Upper lobe of left lung (tissue), 6 donors: ENCODE measurements at regions not wholly inside any gene's neighbourhood (a gene's known extent, or its start where the extent isn't known, plus 50 kb on each side); places are given as distances from the start of the nearest gene placed in this dataset.

Experiments used
- ATAC-seq, 2 donors: fragments of 200-7000 bp; cut with Tn5 transposase; one replicate each; pipeline ENCODE4 v1.9.1; 2022; ENCODE audit warnings: mild to moderate bottlenecking in 2 of 2, moderate library complexity in 2 of 2; ENCODE audit not compliant: low FRiP score in 2 of 2
- DNase-seq, 2 donors: peaks; one replicate each; pipeline ENCODE4 v3.0.0-alpha.2; 2019 to 2020
- H3K27ac ChIP-seq, 4 donors: fragments of 200-600 bp; sonication (generic); one replicate each; pipeline ENCODE4 v1.5.1; 2016 to 2019
- H3K27me3 ChIP-seq, 4 donors: fragments of 200-600 bp; sonication (generic); one replicate each; pipeline ENCODE4 v1.5.1; 2017 to 2019
- H3K36me3 ChIP-seq, 4 donors: fragments of 200-600 bp; sonication (generic); one replicate each; pipeline ENCODE4 v1.5.1; 2016 to 2019
- H3K4me1 ChIP-seq, 4 donors: fragments of 200-600 bp; sonication (generic); one replicate each; pipeline ENCODE4 v1.5.1; 2018 to 2019
- H3K4me3 ChIP-seq, 4 donors: fragments of 200-600 bp; sonication (generic); one replicate each; pipeline ENCODE4 v1.5.1; 2017 to 2019; ENCODE audit warnings: mild to moderate bottlenecking in 2 of 4, moderate library complexity in 1 of 4
- H3K9me3 ChIP-seq, 4 donors: fragments of 200-600 bp; sonication (generic); one replicate each; pipeline ENCODE4 v1.5.1; 2018 to 2019
- CTCF ChIP-seq, 6 experiments: fragments of 450-650 bp in 4 of 6; fragments of 200-600 bp in 2 of 6; sonication (generic) in 2 of 6; IDR thresholded peaks; one replicate each; pipeline ENCODE4 v1.5.1; 2016 to 2019; ENCODE audit warnings: antibody characterized with exemption in 6 of 6
- EP300 ChIP-seq, 4 donors: sonication (generic); formaldehyde crosslinking; IDR thresholded peaks; one replicate each; pipeline ENCODE4 v1.5.1; 2017; ENCODE audit warnings: antibody characterized with exemption in 4 of 4, control low read depth in 2 of 4
- POLR2A ChIP-seq, 4 donors: fragments of 450-650 bp; IDR thresholded peaks; one replicate each; pipeline ENCODE4 v1.5.1; 2016 to 2017; ENCODE audit warnings: antibody characterized with exemption in 4 of 4, mild to moderate bottlenecking in 2 of 4
- POLR2AphosphoS5 ChIP-seq, 2 donors: sonication (generic); formaldehyde crosslinking; IDR thresholded peaks; one replicate each; pipeline ENCODE4 v1.5.1; 2017; ENCODE audit warnings: antibody characterized with exemption in 2 of 2
- WGBS, 2 donors: methylation state at CpG; one replicate each; pipeline ENCODE4 v1.1.5; 2017 to 2018; 5-methylcytosine and 5-hydroxymethylcytosine counted together
- donor health status: DM: no; HTN: no; CAD: no; lungs with moderate emphysema.
- donor health status: DM: no; HTN: yes; CAD: no; lungs with severe emphysema.

- no peak for TF ChIP-seq CTCF (IDR thresholded peaks at IDR 0.05)
- no peak for TF ChIP-seq POLR2AphosphoS5 (IDR thresholded peaks at IDR 0.05)
- TF ChIP-seq POLR2A (IDR thresholded peaks at IDR 0.05) = no peak
- TF ChIP-seq EP300 (IDR thresholded peaks at IDR 0.05) = no peak
- Histone ChIP-seq H3K4me1 (peaks cover 4 to 7% (median 6%) of the 10 kb centered on the region in 4 donors), H3K27me3 (no peaks in the 10 kb centered on the region), H3K27ac (no peak overlapping the region), H3K36me3 (no peaks in the 10 kb centered on the region), H3K4me3 (no peak overlapping the region), H3K9me3 (no peaks in the 10 kb centered on the region)
- WGBS, 2 donors = 92 to 96% methylated on average over 5 of the region's 5 CpGs
- DNase-seq (no peak), ATAC-seq (no peak)
Observed at GRCh38 chr13:44131069-44131614, 242.5 kb upstream of the SERP2 start.

GRCh38 chr13:44132710-44133109, 240.9 kb upstream of the SERP2 start:
- Histone ChIP-seq H3K27me3 (no peaks in the 10 kb centered on the region), H3K4me1 (peaks cover 4 to 7% (median 6%) of the 10 kb centered on the region in 4 donors), H3K9me3 (no peaks in the 10 kb centered on the region), H3K27ac (peak overlapping the region in 3 of 4 donors; percentile 13 to 49 (median 33)), H3K36me3 (no peaks in the 10 kb centered on the region), H3K4me3 (no peak overlapping the region)
- DNase-seq = peak; percentile 56 to 78
- peak; percentile 84 to 94 for ATAC-seq
- 46 to 64% methylated on average over 3 to 6 of the region's 6 CpGs for WGBS, 2 donors
- TF ChIP-seq POLR2AphosphoS5 (IDR thresholded peaks at IDR 0.05) (peak; percentile 38 to 55), POLR2A (IDR thresholded peaks at IDR 0.05) (no peak), EP300 (IDR thresholded peaks at IDR 0.05) (peak in 1 of 4 donors; percentile 29), CTCF (IDR thresholded peaks at IDR 0.05) (no peak)

- H3K4me1 ChIP-seq = peaks cover 4 to 7% (median 6%) of the 10 kb centered on the region in 4 donors
- no peak overlapping the region for H3K4me3 ChIP-seq
- DNase-seq (no peak), ATAC-seq (no peak)
- H3K27me3 ChIP-seq = no peaks in the 10 kb centered on the region
- H3K27ac ChIP-seq = no peak overlapping the region
- 82 to 86% methylated on average over 3 of the region's 3 CpGs for WGBS, 2 donors
- H3K9me3 ChIP-seq = no peaks in the 10 kb centered on the region
- no peaks in the 10 kb centered on the region for H3K36me3 ChIP-seq
- TF ChIP-seq POLR2AphosphoS5 (IDR thresholded peaks at IDR 0.05) (no peak), CTCF (IDR thresholded peaks at IDR 0.05) (no peak), EP300 (IDR thresholded peaks at IDR 0.05) (no peak), POLR2A (IDR thresholded peaks at IDR 0.05) (no peak)
Observed at GRCh38 chr13:44133626-44134025, 240.0 kb upstream of the SERP2 start.

- Histone ChIP-seq H3K36me3 (no peaks in the 10 kb centered on the region), H3K9me3 (no peaks in the 10 kb centered on the region), H3K27me3 (no peaks in the 10 kb centered on the region), H3K27ac (no peak overlapping the region), H3K4me3 (no peak overlapping the region), H3K4me1 (peaks cover 4 to 7% (median 6%) of the 10 kb centered on the region in 4 donors)
- ATAC-seq = no peak
- no peak for DNase-seq
- 73 to 84% methylated on average over 1 of the region's 1 CpG for WGBS, 2 donors
- TF ChIP-seq EP300 (IDR thresholded peaks at IDR 0.05) (no peak), POLR2AphosphoS5 (IDR thresholded peaks at IDR 0.05) (no peak), CTCF (IDR thresholded peaks at IDR 0.05) (no peak), POLR2A (IDR thresholded peaks at IDR 0.05) (no peak)
Observed at GRCh38 chr13:44135566-44135965, 238.1 kb upstream of the SERP2 start.

- TF ChIP-seq CTCF (IDR thresholded peaks at IDR 0.05) = no peak
- no peak for TF ChIP-seq POLR2A (IDR thresholded peaks at IDR 0.05)
- no peak for TF ChIP-seq POLR2AphosphoS5 (IDR thresholded peaks at IDR 0.05)
- no peak for TF ChIP-seq EP300 (IDR thresholded peaks at IDR 0.05)
- H3K4me1 ChIP-seq = peaks cover 5 to 18% (median 13%) of the 10 kb centered on the region in 4 donors
- ATAC-seq = no peak
Observed at GRCh38 chr13:44136696-44137268, 236.8 kb upstream of the SERP2 start.

More at GRCh38 chr13:44136696-44137268, 236.8 kb upstream of the SERP2 start:
- no peaks in the 10 kb centered on the region for H3K27me3 ChIP-seq
- H3K9me3 ChIP-seq = no peaks in the 10 kb centered on the region
- H3K36me3 ChIP-seq = no peaks in the 10 kb centered on the region
- DNase-seq = no peak
- 70 to 77% methylated on average over 5 of the region's 5 CpGs for WGBS, 2 donors
- no peak overlapping the region for H3K4me3 ChIP-seq
- no peak overlapping the region for H3K27ac ChIP-seq
